ENCODE measurements at regions not wholly inside any gene's neighbourhood (a gene's known extent, or its start where the extent isn't known, plus 50 kb on each side); places are given as distances from the start of the nearest gene placed in this dataset.

DNA sequence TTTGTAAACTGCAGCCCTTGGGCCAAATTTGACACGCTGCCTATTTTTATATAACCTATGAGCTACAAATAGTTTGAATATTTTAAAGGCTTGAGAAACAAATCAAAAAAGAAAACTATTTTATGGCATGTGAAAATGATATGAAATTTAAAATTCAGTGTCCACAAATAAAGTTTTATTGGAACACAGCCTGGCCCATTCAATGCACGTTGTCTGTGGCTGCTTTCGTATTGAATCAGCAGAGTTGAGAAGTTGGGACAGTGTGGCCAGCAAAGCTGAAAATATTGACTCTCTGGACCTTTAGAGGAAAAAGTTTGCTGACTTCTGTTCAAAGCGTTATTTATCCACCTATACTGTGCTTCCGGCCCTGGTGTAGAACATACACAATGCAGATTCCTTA, 654.2 kb downstream of the MED13L start:
- no peak overlapping the region for H3K4me3 ChIP-seq
- H3K36me3 ChIP-seq = no peaks in the 10 kb centered on the region
- no peaks in the 10 kb centered on the region for H3K27me3 ChIP-seq
- H3K9me3 ChIP-seq = no peaks in the 10 kb centered on the region
- DNase-seq = no peak

- Histone ChIP-seq H3K9me3 (no peaks in the 10 kb centered on the region), H3K36me3 (no peaks in the 10 kb centered on the region), H3K27me3 (no peaks in the 10 kb centered on the region), H3K4me3 (no peak overlapping the region)
- no peak for DNase-seq
Observed at GRCh38 chr12:115620816-115621215, 656.7 kb downstream of the MED13L start.

GRCh38 chr12:115619889-115620288, 657.6 kb downstream of the MED13L start:
- no peak overlapping the region for H3K4me3 ChIP-seq
- H3K9me3 ChIP-seq = no peaks in the 10 kb centered on the region
- no peaks in the 10 kb centered on the region for H3K36me3 ChIP-seq
- H3K27me3 ChIP-seq = no peaks in the 10 kb centered on the region
- no peak for DNase-seq

DNA sequence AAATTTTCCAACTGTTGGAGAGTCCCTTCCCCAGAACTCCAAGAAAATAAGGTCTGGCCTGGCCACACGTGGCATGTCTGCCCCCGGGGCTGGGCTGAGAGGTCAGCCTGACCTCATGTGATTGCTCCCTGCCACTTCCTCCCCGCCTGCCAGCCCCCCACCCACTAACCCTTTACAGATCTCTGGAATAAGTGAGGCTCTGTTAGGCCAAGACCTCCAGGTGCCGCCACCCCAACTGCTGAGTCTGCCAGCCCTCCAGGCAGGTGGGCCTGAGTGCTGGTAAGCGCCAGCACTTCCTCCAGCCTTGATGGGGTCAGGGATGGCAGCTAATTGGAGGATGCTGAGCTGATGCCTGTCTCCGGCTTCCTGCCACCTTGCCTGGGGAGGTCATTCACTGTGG, 658.4 kb downstream of the MED13L start:
- Histone ChIP-seq H3K36me3 (no peaks in the 10 kb centered on the region), H3K27me3 (no peaks in the 10 kb centered on the region), H3K4me3 (no peak overlapping the region), H3K9me3 (no peaks in the 10 kb centered on the region)
- no peak for DNase-seq

- Histone ChIP-seq H3K4me3 (no peak overlapping the region), H3K27me3 (no peaks in the 10 kb centered on the region), H3K9me3 (no peaks in the 10 kb centered on the region), H3K36me3 (no peaks in the 10 kb centered on the region)
- no peak for DNase-seq
Observed at GRCh38 chr12:115618105-115618504, 659.4 kb downstream of the MED13L start.

DNA sequence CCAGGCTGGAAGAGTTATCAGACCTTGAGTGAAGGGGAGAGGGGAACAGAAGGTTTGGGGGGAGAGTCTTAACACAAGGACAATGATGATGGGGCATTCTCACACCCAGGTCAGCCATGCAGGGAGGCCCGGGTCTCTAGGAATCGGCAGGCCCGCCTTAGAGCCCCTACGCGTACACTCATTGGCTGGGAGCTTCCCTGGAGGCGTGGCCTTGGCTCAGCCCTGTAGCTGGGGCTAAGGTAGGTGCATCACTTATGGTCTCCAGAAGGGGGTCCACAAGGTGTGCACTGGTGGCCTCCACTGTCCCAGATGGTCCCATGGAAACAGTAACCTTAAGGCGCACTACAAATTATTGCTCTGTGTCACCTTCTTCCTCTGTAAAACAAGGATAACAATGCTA, 660.1 kb downstream of the MED13L start:
- Histone ChIP-seq H3K4me3 (no peak overlapping the region), H3K9me3 (no peaks in the 10 kb centered on the region), H3K27me3 (no peaks in the 10 kb centered on the region), H3K36me3 (no peaks in the 10 kb centered on the region)
- no peak for DNase-seq

GRCh38 chr12:115611477-115611876, 666.0 kb downstream of the MED13L start:
- Histone ChIP-seq H3K9me3 (no peaks in the 10 kb centered on the region), H3K36me3 (no peaks in the 10 kb centered on the region), H3K27me3 (no peaks in the 10 kb centered on the region), H3K4me3 (no peak overlapping the region)
- DNase-seq = no peak

DNA sequence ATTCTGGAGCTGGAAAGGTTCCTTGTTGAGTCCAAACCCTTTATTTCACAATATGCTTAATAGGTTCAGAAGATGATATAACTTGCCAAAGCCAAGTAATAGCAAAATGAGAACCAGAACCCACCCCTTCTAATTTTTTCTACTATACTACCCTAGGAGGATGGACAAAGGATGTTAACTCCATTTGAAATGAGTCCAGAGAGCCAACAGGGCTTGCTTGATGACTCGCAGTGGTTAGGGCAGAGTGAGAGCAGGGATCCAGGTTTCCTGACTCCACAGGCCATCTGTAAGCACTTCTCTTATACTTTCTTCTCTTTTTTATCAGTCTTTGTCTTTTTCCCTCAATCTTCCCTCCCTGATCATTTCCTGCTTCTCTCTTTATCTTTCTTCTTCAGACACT, 668.1 kb downstream of the MED13L start:
- Histone ChIP-seq H3K9me3 (no peaks in the 10 kb centered on the region), H3K4me3 (no peak overlapping the region), H3K27me3 (0 out of 2 replicates have a peak, but pooled peaks cover 2% of the 10 kb centered on the region), H3K36me3 (no peaks in the 10 kb centered on the region)
- no peak for DNase-seq

- H3K4me3 ChIP-seq = no peak overlapping the region
- no peaks in the 10 kb centered on the region for H3K9me3 ChIP-seq
- no peak for DNase-seq
- no peaks in the 10 kb centered on the region for H3K36me3 ChIP-seq
- H3K27me3 ChIP-seq = 0 out of 2 replicates have a peak, but pooled peaks cover 2% of the 10 kb centered on the region
Observed at GRCh38 chr12:115606040-115606439, 671.5 kb downstream of the MED13L start.

DNA sequence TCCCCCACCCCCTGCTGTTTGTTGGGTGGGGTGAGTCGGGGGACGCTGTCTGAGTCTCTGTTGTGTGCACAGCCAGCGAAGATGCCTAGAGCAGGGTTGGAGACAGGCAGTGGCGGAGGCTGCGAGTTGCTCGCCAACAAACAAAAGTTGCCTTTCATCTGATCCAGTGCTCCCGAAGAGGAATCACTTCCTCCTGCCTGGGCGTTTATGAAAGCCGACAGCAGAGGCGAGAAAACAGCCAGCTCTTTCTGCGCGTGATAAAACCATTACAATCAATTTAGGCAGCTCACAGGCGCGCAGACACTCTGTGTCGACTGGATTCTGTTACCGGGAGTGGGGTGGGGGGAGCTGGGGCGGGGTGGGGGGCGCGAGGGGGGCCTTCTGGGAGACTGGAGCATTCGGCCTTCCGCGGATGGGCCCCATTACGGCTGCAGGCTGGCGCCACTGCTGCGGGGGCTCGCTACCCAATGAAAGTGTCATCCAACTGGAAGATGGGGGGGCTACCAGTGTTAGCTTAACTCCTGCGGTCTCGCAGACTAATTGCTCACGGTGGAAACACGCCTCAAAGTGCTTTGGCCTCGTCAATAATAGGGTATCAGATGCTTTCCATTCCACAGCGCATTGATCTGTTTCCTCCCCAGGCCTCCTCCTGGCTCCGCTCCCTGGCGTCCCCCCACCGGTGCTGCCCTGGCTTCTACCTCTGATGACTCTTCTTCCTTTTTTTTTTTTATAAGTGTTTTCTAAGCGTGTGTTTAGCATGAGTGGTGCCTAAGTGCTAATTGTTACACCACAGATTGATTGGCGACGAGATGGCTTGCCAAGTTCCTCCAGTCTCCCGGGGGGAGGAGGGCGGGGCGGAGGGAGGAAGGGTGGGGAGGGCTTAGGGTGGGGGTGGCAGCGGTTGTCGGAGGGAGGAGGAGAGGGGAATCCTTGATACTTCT, 678.4 kb downstream of the MED13L start:
- Histone ChIP-seq H3K4me3 (no peak overlapping the region), H3K27me3 (no peaks in the 10 kb centered on the region), H3K9me3 (no peaks in the 10 kb centered on the region; the same call in 1 of the 2 replicates), H3K36me3 (no peaks in the 10 kb centered on the region)
- peak; percentile 22 for DNase-seq

GRCh38 chr12:115597157-115597712, 680.3 kb downstream of the MED13L start:
- Histone ChIP-seq H3K27me3 (no peaks in the 10 kb centered on the region), H3K9me3 (no peaks in the 10 kb centered on the region; the same call in 1 of the 2 replicates), H3K36me3 (no peaks in the 10 kb centered on the region), H3K4me3 (no peak overlapping the region)
- peak; percentile 56 for DNase-seq

DNA sequence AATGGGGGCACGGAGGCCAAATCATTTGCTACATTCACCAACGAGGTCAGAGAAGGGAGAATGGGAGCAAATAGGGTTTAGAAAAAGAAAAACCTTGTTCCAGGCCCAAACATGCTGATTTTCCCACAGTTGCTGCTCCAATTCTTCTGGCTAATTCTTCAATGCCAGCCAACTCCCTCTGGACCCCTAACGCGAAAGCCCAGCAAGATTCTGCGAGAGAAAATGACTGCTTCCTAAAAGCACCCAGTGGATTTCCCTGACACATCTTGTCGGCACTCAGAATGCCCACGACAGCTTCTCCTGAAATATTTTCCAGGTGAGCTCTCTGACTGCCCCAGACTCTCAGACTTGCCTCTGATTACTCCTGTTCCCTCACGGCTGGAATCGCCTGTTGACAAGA, 689.4 kb downstream of the MED13L start:
- Histone ChIP-seq H3K36me3 (no peaks in the 10 kb centered on the region), H3K4me3 (no peak overlapping the region), H3K9me3 (no peaks in the 10 kb centered on the region), H3K27me3 (no peaks in the 10 kb centered on the region)
- no peak for DNase-seq

DNA sequence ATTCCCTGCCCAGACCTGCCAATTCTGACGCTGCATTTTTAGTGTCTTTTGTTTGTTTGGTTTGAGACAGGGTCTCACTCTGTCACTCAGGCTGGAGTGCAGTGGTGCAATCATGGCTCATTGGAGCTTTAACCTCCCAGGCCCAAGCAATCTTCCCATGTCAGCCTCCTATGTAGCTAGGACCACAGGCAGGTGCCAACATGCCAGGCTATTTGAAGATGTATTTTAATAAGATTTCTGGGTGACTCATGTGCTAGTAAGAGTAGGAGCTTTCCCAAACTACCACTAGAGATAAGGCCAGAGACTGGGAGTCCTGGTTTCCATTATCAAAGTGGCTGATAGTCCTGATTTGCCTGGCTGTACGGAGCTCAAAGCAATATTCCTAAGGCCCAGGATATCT, 693.3 kb downstream of the MED13L start:
- no peak for DNase-seq

GRCh38 chr12:115583591-115583990, 693.9 kb downstream of the MED13L start:
- Histone ChIP-seq H3K4me3 (no peak overlapping the region), H3K36me3 (no peaks in the 10 kb centered on the region), H3K27me3 (no peaks in the 10 kb centered on the region), H3K9me3 (no peaks in the 10 kb centered on the region)
- no peak for DNase-seq

More for the DNA sequence above, 693.3 kb downstream of the MED13L start:
- Histone ChIP-seq H3K27me3 (no peaks in the 10 kb centered on the region), H3K4me3 (no peak overlapping the region), H3K9me3 (no peaks in the 10 kb centered on the region), H3K36me3 (no peaks in the 10 kb centered on the region)

- Histone ChIP-seq H3K9me3 (no peaks in the 10 kb centered on the region), H3K4me3 (no peak overlapping the region), H3K36me3 (no peaks in the 10 kb centered on the region), H3K27me3 (no peaks in the 10 kb centered on the region)
- DNase-seq = no peak
Observed at GRCh38 chr12:115577401-115577800, 700.1 kb downstream of the MED13L start.

DNA sequence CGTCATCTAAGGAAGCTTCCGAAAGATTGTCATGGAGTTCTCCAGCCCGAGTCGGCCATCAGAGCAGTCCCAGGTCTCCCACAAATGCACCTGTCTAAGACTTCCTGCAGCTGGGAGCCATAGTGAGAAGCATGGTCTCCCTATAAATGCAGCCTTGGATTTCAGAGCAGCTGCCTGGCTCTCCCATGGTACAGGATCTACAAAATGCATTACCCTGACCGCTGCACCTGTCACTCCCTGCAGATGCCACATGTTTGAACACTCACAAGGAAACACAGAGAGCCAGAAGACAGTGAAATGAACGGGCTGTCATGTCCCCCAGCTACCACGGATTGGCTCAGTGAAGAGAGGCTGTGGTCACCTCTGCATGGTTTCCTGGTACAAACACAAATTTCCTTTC, 702.7 kb downstream of the MED13L start:
- no peak for DNase-seq
- Histone ChIP-seq H3K36me3 (no peaks in the 10 kb centered on the region), H3K27me3 (no peaks in the 10 kb centered on the region), H3K4me3 (no peak overlapping the region), H3K9me3 (no peaks in the 10 kb centered on the region)

- Histone ChIP-seq H3K36me3 (no peaks in the 10 kb centered on the region), H3K27me3 (no peaks in the 10 kb centered on the region), H3K4me3 (no peak overlapping the region), H3K9me3 (no peaks in the 10 kb centered on the region)
- DNase-seq = no peak
Observed at GRCh38 chr12:115572440-115572839, 705.1 kb downstream of the MED13L start.

DNA sequence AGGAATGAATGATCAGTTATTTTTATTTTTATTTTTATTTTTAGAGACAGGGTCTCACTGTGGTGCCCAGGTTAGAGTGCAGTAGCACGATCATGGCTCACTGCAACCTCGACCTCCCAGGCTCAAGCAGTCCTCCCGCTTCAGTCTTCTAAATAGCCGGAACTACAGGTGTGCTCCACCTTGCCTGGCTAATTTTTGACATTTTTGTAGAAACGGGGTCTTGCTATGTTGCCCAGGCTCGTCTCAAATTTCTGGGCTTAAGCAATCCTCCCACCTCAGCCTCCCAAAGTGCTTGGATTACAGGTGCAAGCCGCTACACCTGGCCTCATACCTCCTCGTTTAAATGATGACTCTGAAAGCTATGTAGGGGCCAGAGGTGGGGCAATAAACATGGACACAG, 706.0 kb downstream of the MED13L start:
- no peak for DNase-seq
- Histone ChIP-seq H3K9me3 (no peaks in the 10 kb centered on the region), H3K36me3 (no peaks in the 10 kb centered on the region), H3K4me3 (no peak overlapping the region), H3K27me3 (no peaks in the 10 kb centered on the region)
